NT2/D1 (cell line): ENCODE measurements at regions not wholly inside any gene's neighbourhood (a gene's known extent, or its start where the extent isn't known, plus 50 kb on each side); places are given as distances from the start of the nearest gene placed in this dataset.

Source experiments
- SUZ12 ChIP-seq: IDR thresholded peaks from 2 replicates; pipeline ENCODE4 v1.6.1; 2011; ENCODE audit not compliant: insufficient read length, insufficient read depth; ENCODE audit errors: extremely low read depth
- YY1 ChIP-seq: IDR thresholded peaks from 2 replicates; pipeline ENCODE4 v1.6.1; 2011; ENCODE audit not compliant: insufficient read length, insufficient read depth
- ZNF274 ChIP-seq: IDR thresholded peaks from 2 replicates; pipeline ENCODE4 v1.6.1; 2011; ENCODE audit warnings: mild to moderate bottlenecking, low read depth, low read length

DNA sequence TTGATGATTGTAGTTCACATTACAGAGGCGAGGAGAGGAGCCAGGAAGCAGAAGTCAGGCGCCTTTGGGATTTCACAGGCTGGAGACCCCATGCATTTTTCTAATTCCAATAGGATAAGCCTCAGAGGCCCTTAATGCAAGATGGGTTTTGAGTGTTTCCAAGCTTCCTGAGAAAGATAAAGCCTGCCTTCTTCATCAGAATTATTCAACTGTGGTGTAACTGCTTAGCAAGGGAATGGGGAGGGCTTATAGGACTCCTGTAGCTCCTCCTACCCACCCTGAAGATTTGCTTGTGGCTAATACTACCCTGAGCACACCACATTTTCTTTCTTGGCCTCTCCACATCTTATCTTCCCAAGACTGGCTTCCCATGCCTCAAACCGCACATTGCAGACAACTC lies 151.1 kb upstream of the ISX start:
- TF ChIP-seq SUZ12 = no peak
- no peak for TF ChIP-seq ZNF274
- TF ChIP-seq YY1 = no peak
